ACC112 (cell line): ENCODE measurements at regions not wholly inside any gene's neighbourhood (a gene's known extent, or its start where the extent isn't known, plus 50 kb on each side); places are given as distances from the start of the nearest gene placed in this dataset.
A peak's percentile ranks its signal among the peaks of the same experiment; 100 is the strongest.
"Not testable (repeated sequence)": the region's sequence is repeated elsewhere in the genome, so short reads cannot be mapped to it uniquely, and the experiment has no call there.

ENCODE experiments used
- H2AFZ ChIP-seq: fragments of 200-600 bp; sonication (generic); one replicate; pipeline ENCODE4 v1.6.0; 2017; ENCODE audit warnings: antibody characterized with exemption, low read length; ENCODE audit not compliant: unreplicated experiment
- H3K27ac ChIP-seq: fragments of 200-600 bp; sonication (generic); 2 replicates; pipeline ENCODE4 v1.5.1; 2014; ENCODE audit warnings: low read depth, mild to moderate bottlenecking, antibody characterized with exemption, low read length, moderate library complexity
- H3K27me3 ChIP-seq: fragments of 200-600 bp; sonication (generic); 2 replicates; pipeline ENCODE4 v1.6.1; 2014; ENCODE audit warnings: mild to moderate bottlenecking, antibody characterized with exemption, low read length, moderate library complexity, mixed read lengths; ENCODE audit not compliant: insufficient read depth
- H3K36me3 ChIP-seq: fragments of 200-600 bp; sonication (generic); 2 replicates; pipeline ENCODE4 v1.6.1; 2016; ENCODE audit warnings: mild to moderate bottlenecking, antibody characterized with exemption, low read length, moderate library complexity, mixed read lengths; ENCODE audit not compliant: insufficient read depth
- H3K4me1 ChIP-seq: fragments of 200-600 bp; sonication (generic); one replicate; pipeline ENCODE4 v1.6.1; 2016; ENCODE audit warnings: low read length, mixed read lengths; ENCODE audit not compliant: insufficient read depth, unreplicated experiment, control insufficient read depth
- H3K4me3 ChIP-seq: fragments of 200-600 bp; sonication (generic); 2 replicates; pipeline ENCODE4 v1.5.1; 2014; ENCODE audit warnings: mild to moderate bottlenecking, low read depth, low read length
- H3K79me2 ChIP-seq: fragments of 200-600 bp; sonication (generic); one replicate; pipeline ENCODE4 v1.6.0; 2016; ENCODE audit warnings: low read length; ENCODE audit not compliant: control insufficient read depth, unreplicated experiment, insufficient read depth

- not testable (repeated sequence) for H3K36me3 ChIP-seq, H3K27me3 ChIP-seq, H3K4me3 ChIP-seq, H3K79me2 ChIP-seq, H3K27ac ChIP-seq, H2AFZ ChIP-seq, H3K4me1 ChIP-seq
Observed at GRCh38 chr1:120941066-120941465, 51.5 kb downstream of the PPIAL4A start.

GRCh38 chr1:120941836-120942217 is 52.3 kb downstream of the PPIAL4A start:
- H3K79me2 ChIP-seq, H3K27me3 ChIP-seq, H3K36me3 ChIP-seq, H3K4me1 ChIP-seq: not testable (repeated sequence)
- H2AFZ ChIP-seq, result peak overlapping the region; percentile 57
- peak overlapping the region; percentile 75; the same call in 1 of the 2 replicates for H3K27ac ChIP-seq
- peak overlapping the region; percentile 70 for H3K4me3 ChIP-seq

- peak overlapping the region; percentile 75 for H3K27ac ChIP-seq
- H3K4me3 ChIP-seq, result peak overlapping the region; percentile 70
Observed at GRCh38 chr1:120942218-120942944, 52.8 kb downstream of the PPIAL4A start.

GRCh38 chr1:120942945-120943319 is 53.4 kb downstream of the PPIAL4A start:
- H3K4me1 ChIP-seq, H2AFZ ChIP-seq, H3K27ac ChIP-seq: not testable (repeated sequence)

More at GRCh38 chr1:120942218-120942944, 52.8 kb downstream of the PPIAL4A start:
- H3K79me2 ChIP-seq, H3K27me3 ChIP-seq, H3K4me1 ChIP-seq, H3K36me3 ChIP-seq: not testable (repeated sequence)
- peak overlapping the region; percentile 57 for H2AFZ ChIP-seq

GRCh38 chr1:120944691-120945090 is 55.1 kb downstream of the PPIAL4A start:
- not testable (repeated sequence) for H3K4me3 ChIP-seq, H3K36me3 ChIP-seq, H3K79me2 ChIP-seq, H3K27ac ChIP-seq, H2AFZ ChIP-seq, H3K4me1 ChIP-seq, H3K27me3 ChIP-seq

More at GRCh38 chr1:120942945-120943319, 53.4 kb downstream of the PPIAL4A start:
- H3K79me2 ChIP-seq, H3K4me3 ChIP-seq, H3K36me3 ChIP-seq, H3K27me3 ChIP-seq: not testable (repeated sequence)

- not testable (repeated sequence) for H3K27ac ChIP-seq, H3K27me3 ChIP-seq, H2AFZ ChIP-seq, H3K4me1 ChIP-seq, H3K79me2 ChIP-seq, H3K36me3 ChIP-seq, H3K4me3 ChIP-seq
Observed at GRCh38 chr1:120945122-120945521, 55.6 kb downstream of the PPIAL4A start.

GRCh38 chr1:120947114-120947513 is 57.5 kb downstream of the PPIAL4A start:
- not testable (repeated sequence) for H3K27me3 ChIP-seq

GRCh38 chr1:120949724-120950123 is 60.2 kb downstream of the PPIAL4A start:
- not testable (repeated sequence) for H3K4me1 ChIP-seq, H2AFZ ChIP-seq, H3K27me3 ChIP-seq, H3K36me3 ChIP-seq, H3K79me2 ChIP-seq, H3K4me3 ChIP-seq, H3K27ac ChIP-seq

More at GRCh38 chr1:120947114-120947513, 57.5 kb downstream of the PPIAL4A start:
- H2AFZ ChIP-seq, H3K4me3 ChIP-seq, H3K79me2 ChIP-seq, H3K27ac ChIP-seq, H3K4me1 ChIP-seq, H3K36me3 ChIP-seq: not testable (repeated sequence)

GRCh38 chr1:120950633-120951032 is 61.1 kb downstream of the PPIAL4A start:
- not testable (repeated sequence) for H3K27me3 ChIP-seq, H3K4me1 ChIP-seq, H3K27ac ChIP-seq, H2AFZ ChIP-seq, H3K36me3 ChIP-seq, H3K79me2 ChIP-seq, H3K4me3 ChIP-seq

GRCh38 chr1:120951100-120951499 is 61.5 kb downstream of the PPIAL4A start:
- not testable (repeated sequence) for H3K36me3 ChIP-seq, H2AFZ ChIP-seq, H3K79me2 ChIP-seq, H3K27ac ChIP-seq, H3K4me1 ChIP-seq, H3K4me3 ChIP-seq, H3K27me3 ChIP-seq

- H2AFZ ChIP-seq, H3K27me3 ChIP-seq, H3K4me1 ChIP-seq, H3K27ac ChIP-seq, H3K79me2 ChIP-seq, H3K36me3 ChIP-seq, H3K4me3 ChIP-seq: not testable (repeated sequence)
Observed at GRCh38 chr1:120952207-120952870, 62.8 kb downstream of the PPIAL4A start.
